ENCODE measurements at regions not wholly inside any gene's neighbourhood (a gene's known extent, or its start where the extent isn't known, plus 50 kb on each side); places are given as distances from the start of the nearest gene placed in this dataset.

- TF ChIP-seq REST (IDR thresholded peaks at IDR 0.05; ENCODE audit: insufficient replicate concordance, low read depth): no peak
- no peak for TF ChIP-seq POLR2AphosphoS5 (IDR thresholded peaks at IDR 0.05; ENCODE audit: low read depth)
- TF ChIP-seq CTCF (IDR thresholded peaks at IDR 0.05; ENCODE audit: insufficient read depth, low read length): no peak
Measured at GRCh38 chr3:132160198-132160597, 125.4 kb upstream of the CPNE4 start.
